RKO (cell line): ENCODE measurements at regions not wholly inside any gene's neighbourhood (a gene's known extent, or its start where the extent isn't known, plus 50 kb on each side); places are given as distances from the start of the nearest gene placed in this dataset.

Experiments
- DNase-seq: peaks from one replicate; pipeline ENCODE4 v3.0.0-alpha.2; 2016; ENCODE audit warnings: low spot score

GRCh38 chr10:107913317-107914294 is 749.1 kb upstream of the SORCS1 start:
- no peak for DNase-seq

GRCh38 chr10:107901076-107901475 is 736.6 kb upstream of the SORCS1 start:
- DNase-seq = no peak

GRCh38 chr10:107900131-107900530 is 735.6 kb upstream of the SORCS1 start:
- no peak for DNase-seq

- DNase-seq = no peak
Measured at GRCh38 chr10:107899502-107900062, 735.1 kb upstream of the SORCS1 start.

GRCh38 chr10:107899075-107899474 is 734.6 kb upstream of the SORCS1 start:
- DNase-seq = no peak

GRCh38 chr10:107898392-107898791 is 733.9 kb upstream of the SORCS1 start:
- DNase-seq = no peak

- DNase-seq = no peak
Measured at GRCh38 chr10:107894516-107894915, 730.0 kb upstream of the SORCS1 start.

- DNase-seq = no peak
Measured at GRCh38 chr10:107889105-107889504, 724.6 kb upstream of the SORCS1 start.

GRCh38 chr10:107880185-107880584 is 715.7 kb upstream of the SORCS1 start:
- no peak for DNase-seq

GRCh38 chr10:107873007-107873406 is 708.5 kb upstream of the SORCS1 start:
- no peak for DNase-seq

- no peak for DNase-seq
Measured at GRCh38 chr10:107865691-107866090, 701.2 kb upstream of the SORCS1 start.

GRCh38 chr10:107859065-107859464 is 694.6 kb upstream of the SORCS1 start:
- no peak for DNase-seq

GRCh38 chr10:107856047-107856315 is 691.5 kb upstream of the SORCS1 start:
- no peak for DNase-seq

- DNase-seq = no peak
Measured at GRCh38 chr10:107855301-107856046, 691.0 kb upstream of the SORCS1 start.

GRCh38 chr10:107848726-107849360 is 684.3 kb upstream of the SORCS1 start:
- DNase-seq = no peak

GRCh38 chr10:107847620-107848019 is 683.1 kb upstream of the SORCS1 start:
- DNase-seq = no peak

GRCh38 chr10:107834706-107835105 is 670.2 kb upstream of the SORCS1 start:
- DNase-seq = no peak

GRCh38 chr10:107831772-107832171 is 667.3 kb upstream of the SORCS1 start:
- DNase-seq = no peak

GRCh38 chr10:107829161-107829560 is 664.7 kb upstream of the SORCS1 start:
- no peak for DNase-seq

GRCh38 chr10:107826171-107826570 is 661.7 kb upstream of the SORCS1 start:
- DNase-seq = no peak

- DNase-seq = peak; percentile 60
Measured at GRCh38 chr10:107814865-107815487, 650.5 kb upstream of the SORCS1 start.
